Suprapubic skin (tissue), 4 donors: ENCODE measurements at regions not wholly inside any gene's neighbourhood (a gene's known extent, or its start where the extent isn't known, plus 50 kb on each side); places are given as distances from the start of the nearest gene placed in this dataset.

Experiments
- DNase-seq, 2 donors: peaks; one replicate each; pipeline ENCODE4 v3.0.0-alpha.2; 2019; ENCODE audit warnings: low spot score in 2 of 2
- H3K27ac ChIP-seq: fragments of 200-600 bp; sonication (generic); one replicate; pipeline ENCODE4 v1.5.1; 2019
- H3K27me3 ChIP-seq: fragments of 200-600 bp; sonication (generic); one replicate; pipeline ENCODE4 v1.5.1; 2019
- H3K36me3 ChIP-seq: fragments of 200-600 bp; sonication (generic); one replicate; pipeline ENCODE4 v1.5.1; 2019
- H3K4me1 ChIP-seq: fragments of 200-600 bp; sonication (generic); one replicate; pipeline ENCODE4 v1.5.1; 2019
- H3K4me3 ChIP-seq: fragments of 200-600 bp; sonication (generic); one replicate; pipeline ENCODE4 v1.5.1; 2019; ENCODE audit warnings: mild to moderate bottlenecking
- H3K9me3 ChIP-seq: fragments of 200-600 bp; sonication (generic); one replicate; pipeline ENCODE4 v1.5.1; 2019
- EP300 ChIP-seq: sonication (generic); formaldehyde crosslinking; IDR thresholded peaks from one replicate; pipeline ENCODE4 v1.6.1; 2017; ENCODE audit warnings: antibody characterized with exemption
- POLR2A ChIP-seq, 2 donors: fragments of 450-650 bp; IDR thresholded peaks; one replicate each; pipeline ENCODE4 v1.6.1; 2017; ENCODE audit warnings: antibody characterized with exemption in 2 of 2, mild to moderate bottlenecking in 2 of 2, moderate library complexity in 2 of 2
- POLR2AphosphoS5 ChIP-seq, 3 donors: sonication (generic); formaldehyde crosslinking; IDR thresholded peaks; one replicate each; pipeline ENCODE4 v1.6.1; 2017; ENCODE audit warnings: antibody characterized with exemption in 3 of 3
- WGBS: methylation state at CpG from one replicate; pipeline ENCODE4 v1.1.5; 2018; 5-methylcytosine and 5-hydroxymethylcytosine counted together
- TF ChIP-seq, protein P1 (sequence below), 2 donors: fragments of 200-600 bp in 1 of 2; fragments of 450-650 bp in 1 of 2; sonication (generic) in 1 of 2; IDR thresholded peaks; one replicate each; pipeline ENCODE4 v1.5.1; 2016 to 2019; ENCODE audit warnings: antibody characterized with exemption in 2 of 2, mild to moderate bottlenecking in 1 of 2, moderate library complexity in 1 of 2

DNA sequence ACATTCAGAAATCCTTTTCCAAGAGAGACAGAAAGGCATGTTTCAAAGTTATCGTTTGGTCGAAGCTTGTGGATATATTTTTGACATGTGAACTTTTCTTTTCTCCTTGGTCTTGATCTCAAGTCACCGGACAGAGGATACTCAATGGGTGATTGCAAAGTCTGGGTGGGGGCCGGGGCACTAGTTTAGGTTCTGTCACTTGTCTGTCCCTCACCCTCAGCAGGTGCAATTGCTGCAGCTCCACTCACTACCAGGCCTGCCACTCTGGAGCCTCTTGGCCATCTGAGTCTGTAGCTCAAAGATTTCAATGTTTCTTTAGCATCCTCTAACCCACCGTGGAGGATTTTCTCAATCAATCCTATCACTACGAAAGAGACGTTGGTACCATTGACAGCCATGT lies 246.0 kb upstream of the C1orf174 start:
- H3K36me3 ChIP-seq: no peaks in the 10 kb centered on the region
- WGBS: 94% methylated on average over 7 of the region's 7 CpGs
- no peak overlapping the region for H3K4me3 ChIP-seq
- no peaks in the 10 kb centered on the region for H3K9me3 ChIP-seq
- no peak for TF ChIP-seq POLR2A (IDR thresholded peaks at IDR 0.05)
- TF ChIP-seq, protein P1, sequence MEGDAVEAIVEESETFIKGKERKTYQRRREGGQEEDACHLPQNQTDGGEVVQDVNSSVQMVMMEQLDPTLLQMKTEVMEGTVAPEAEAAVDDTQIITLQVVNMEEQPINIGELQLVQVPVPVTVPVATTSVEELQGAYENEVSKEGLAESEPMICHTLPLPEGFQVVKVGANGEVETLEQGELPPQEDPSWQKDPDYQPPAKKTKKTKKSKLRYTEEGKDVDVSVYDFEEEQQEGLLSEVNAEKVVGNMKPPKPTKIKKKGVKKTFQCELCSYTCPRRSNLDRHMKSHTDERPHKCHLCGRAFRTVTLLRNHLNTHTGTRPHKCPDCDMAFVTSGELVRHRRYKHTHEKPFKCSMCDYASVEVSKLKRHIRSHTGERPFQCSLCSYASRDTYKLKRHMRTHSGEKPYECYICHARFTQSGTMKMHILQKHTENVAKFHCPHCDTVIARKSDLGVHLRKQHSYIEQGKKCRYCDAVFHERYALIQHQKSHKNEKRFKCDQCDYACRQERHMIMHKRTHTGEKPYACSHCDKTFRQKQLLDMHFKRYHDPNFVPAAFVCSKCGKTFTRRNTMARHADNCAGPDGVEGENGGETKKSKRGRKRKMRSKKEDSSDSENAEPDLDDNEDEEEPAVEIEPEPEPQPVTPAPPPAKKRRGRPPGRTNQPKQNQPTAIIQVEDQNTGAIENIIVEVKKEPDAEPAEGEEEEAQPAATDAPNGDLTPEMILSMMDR (IDR thresholded peaks at IDR 0.05): no peak
- no peak for TF ChIP-seq POLR2AphosphoS5 (IDR thresholded peaks at IDR 0.05)
- no peak for TF ChIP-seq EP300
- no peak for DNase-seq
- H3K27me3 ChIP-seq: peaks cover 17% of the 10 kb centered on the region
- H3K27ac ChIP-seq: no peak overlapping the region
- no peaks in the 10 kb centered on the region for H3K4me1 ChIP-seq

DNA sequence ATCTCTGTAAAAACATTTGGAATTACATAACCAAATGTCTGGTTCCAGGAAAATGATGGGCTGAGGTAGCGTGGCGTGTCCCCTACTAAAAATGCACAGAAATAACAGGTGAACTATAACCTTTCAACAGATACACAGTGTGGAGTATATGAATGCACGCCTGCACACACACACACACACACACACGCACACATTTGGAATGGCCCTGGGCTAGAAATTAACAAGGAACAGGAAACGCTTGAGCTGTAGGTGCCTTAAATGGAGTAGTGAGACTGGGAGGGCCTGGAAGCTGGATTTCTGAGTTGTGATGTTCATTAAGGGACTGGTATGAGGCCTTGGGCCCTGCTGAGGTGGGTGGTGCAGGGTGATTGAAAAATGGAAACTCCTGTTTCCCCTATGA lies 246.5 kb upstream of the C1orf174 start:
- H3K4me1 ChIP-seq: no peaks in the 10 kb centered on the region
- H3K27ac ChIP-seq: no peak overlapping the region
- peaks cover 12% of the 10 kb centered on the region for H3K27me3 ChIP-seq
- H3K4me3 ChIP-seq: no peak overlapping the region
- H3K36me3 ChIP-seq: no peaks in the 10 kb centered on the region
- TF ChIP-seq, protein P1 (IDR thresholded peaks at IDR 0.05): no peak
- TF ChIP-seq POLR2A (IDR thresholded peaks at IDR 0.05): no peak
- 74% methylated on average over 5 of the region's 5 CpGs for WGBS
- no peak for DNase-seq
- H3K9me3 ChIP-seq: no peaks in the 10 kb centered on the region

DNA sequence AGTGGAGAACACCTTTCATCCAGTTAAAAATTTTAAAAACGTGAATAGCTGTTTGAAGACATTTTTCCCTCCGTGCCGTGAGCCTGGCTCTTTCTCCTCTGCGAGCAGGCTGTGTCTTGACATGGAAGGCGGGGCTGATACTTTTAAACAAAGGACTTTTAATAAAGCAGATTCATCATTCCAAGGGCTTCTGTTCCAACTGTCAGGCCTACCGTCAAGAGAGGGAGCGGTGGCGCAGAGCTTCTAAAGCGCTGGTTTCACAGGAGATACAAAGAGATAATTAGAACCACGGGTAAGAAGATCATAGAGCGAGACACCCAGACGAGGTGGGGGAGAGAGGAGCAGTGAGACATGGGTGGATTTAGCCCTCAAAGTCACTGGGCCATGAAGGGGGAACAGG lies 247.4 kb upstream of the C1orf174 start:
- Histone ChIP-seq H3K27me3 (peaks cover 8% of the 10 kb centered on the region), H3K27ac (no peak overlapping the region), H3K4me3 (no peak overlapping the region), H3K9me3 (no peaks in the 10 kb centered on the region), H3K36me3 (no peaks in the 10 kb centered on the region), H3K4me1 (no peaks in the 10 kb centered on the region)
- no peak for TF ChIP-seq POLR2A (IDR thresholded peaks at IDR 0.05)
- TF ChIP-seq EP300: no peak
- no peak for TF ChIP-seq POLR2AphosphoS5 (IDR thresholded peaks at IDR 0.05)
- TF ChIP-seq, protein P1 (IDR thresholded peaks at IDR 0.05): no peak
- 37% methylated on average over 12 of the region's 12 CpGs for WGBS
- DNase-seq: no peak

DNA sequence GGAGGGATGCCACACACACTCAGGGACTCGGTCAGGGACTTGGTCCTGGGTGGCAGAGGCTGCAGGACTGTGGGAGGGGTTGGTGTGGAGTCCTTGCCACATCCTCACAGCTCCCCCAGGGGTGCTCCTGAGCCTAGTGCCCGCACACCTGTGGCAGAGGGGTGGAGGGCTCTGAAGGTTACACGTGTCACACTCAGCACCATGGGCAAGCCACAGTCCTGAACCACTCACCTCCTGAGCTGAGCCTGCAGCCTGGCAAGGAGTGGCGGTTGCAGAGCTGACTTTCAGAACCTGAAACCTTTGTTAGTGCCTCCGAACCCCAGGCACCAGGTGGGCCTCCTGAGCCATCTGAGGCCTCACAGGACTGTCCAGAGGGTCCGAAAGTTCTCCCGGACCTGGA lies 249.2 kb upstream of the C1orf174 start:
- TF ChIP-seq POLR2A (IDR thresholded peaks at IDR 0.05): no peak
- no peak for TF ChIP-seq POLR2AphosphoS5 (IDR thresholded peaks at IDR 0.05)
- TF ChIP-seq, protein P1 (IDR thresholded peaks at IDR 0.05): no peak
- TF ChIP-seq EP300: no peak
- no peak overlapping the region for H3K4me3 ChIP-seq
- H3K4me1 ChIP-seq: no peaks in the 10 kb centered on the region
- DNase-seq: no peak
- H3K36me3 ChIP-seq: no peaks in the 10 kb centered on the region
- peaks cover 4% of the 10 kb centered on the region for H3K27me3 ChIP-seq
- 79% methylated on average over 7 of the region's 7 CpGs for WGBS
- no peak overlapping the region for H3K27ac ChIP-seq
- H3K9me3 ChIP-seq: no peaks in the 10 kb centered on the region

DNA sequence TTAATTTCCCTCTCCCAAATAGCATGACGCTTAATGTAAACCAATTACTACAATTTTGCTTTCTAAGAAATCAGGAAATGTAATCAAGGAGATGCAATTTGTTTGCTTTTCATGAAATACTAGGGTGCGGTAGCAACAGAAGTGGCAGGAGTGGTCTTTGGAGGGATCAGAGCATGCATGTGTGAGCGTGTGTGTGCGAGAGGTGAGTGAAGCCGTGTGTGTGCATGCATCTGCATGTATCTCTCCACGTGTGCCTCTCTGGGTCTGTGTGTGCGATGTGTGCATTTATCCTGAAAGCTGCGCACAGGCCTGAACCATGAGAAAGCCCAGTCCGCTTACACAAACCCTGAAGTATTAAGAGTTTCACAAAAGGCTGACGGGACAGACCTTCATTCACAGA lies 249.8 kb upstream of the C1orf174 start:
- TF ChIP-seq POLR2AphosphoS5 (IDR thresholded peaks at IDR 0.05) (no peak), EP300 (no peak), POLR2A (IDR thresholded peaks at IDR 0.05) (no peak)
- TF ChIP-seq, protein P1 (IDR thresholded peaks at IDR 0.05): no peak
- Histone ChIP-seq H3K36me3 (no peaks in the 10 kb centered on the region), H3K27ac (no peak overlapping the region), H3K27me3 (peaks cover 4% of the 10 kb centered on the region), H3K4me1 (no peaks in the 10 kb centered on the region), H3K4me3 (no peak overlapping the region), H3K9me3 (no peaks in the 10 kb centered on the region)
- 88% methylated on average over 10 of the region's 10 CpGs for WGBS
- no peak for DNase-seq
